Retina (tissue), 1 donor: ENCODE measurements at regions not wholly inside any gene's neighbourhood (a gene's known extent, or its start where the extent isn't known, plus 50 kb on each side); places are given as distances from the start of the nearest gene placed in this dataset.

Experiments used
- DNase-seq: peaks from one replicate; pipeline ENCODE4 v3.0.0-alpha.2; 2016

DNA sequence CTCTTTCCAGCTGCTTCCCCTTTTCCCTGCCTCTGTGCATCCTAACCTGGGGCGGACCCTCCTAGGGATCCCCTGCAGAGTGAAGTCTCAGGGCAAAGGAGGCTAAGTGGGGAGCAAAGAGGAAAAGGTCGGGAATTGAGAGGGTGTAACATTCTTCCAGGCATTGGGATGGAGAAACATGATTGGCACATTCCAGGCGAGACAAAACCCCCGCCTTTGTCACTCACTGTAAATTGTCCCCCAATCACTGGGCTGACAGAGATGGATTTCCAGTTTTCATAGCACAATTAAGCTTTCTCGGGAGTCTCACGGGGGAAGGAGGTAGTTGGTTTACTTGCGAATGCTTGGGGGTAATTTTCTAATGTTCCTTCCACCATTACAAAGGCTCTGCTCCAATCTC, 74.9 kb downstream of the MIAT start:
- DNase-seq: no peak

DNA sequence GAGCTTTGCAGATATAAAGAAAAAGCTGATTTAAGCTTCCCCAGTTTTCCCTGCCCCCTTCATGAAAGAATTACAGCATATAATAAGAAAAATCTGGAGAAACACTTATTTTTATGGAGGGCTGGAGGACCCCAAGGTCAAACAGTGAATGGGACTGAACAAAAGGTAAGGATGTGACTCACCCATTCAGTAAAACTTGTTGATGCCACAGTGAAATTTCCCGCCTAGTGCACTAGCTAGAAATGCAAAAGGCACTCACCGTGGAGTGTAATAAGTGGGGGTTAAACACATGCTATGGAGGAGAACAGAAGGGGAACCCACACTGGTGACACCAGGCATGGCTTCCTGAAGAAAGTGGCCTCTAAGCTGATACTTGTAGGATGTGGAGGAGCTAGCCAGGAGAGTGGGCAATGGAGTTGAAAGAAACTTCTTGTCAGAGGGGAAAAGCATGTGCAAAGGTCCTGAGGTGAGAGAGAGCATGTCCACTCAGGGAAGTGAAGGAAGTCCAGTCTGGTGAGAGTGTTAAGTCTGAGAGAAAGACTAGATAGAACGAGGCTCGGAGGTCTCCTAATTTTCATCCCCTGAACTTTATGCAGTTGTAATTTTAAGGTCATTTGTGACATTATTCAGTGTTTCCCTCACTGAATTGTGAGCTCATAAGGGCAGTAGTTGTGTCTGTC, 77.1 kb downstream of the MIAT start:
- DNase-seq: no peak

DNA sequence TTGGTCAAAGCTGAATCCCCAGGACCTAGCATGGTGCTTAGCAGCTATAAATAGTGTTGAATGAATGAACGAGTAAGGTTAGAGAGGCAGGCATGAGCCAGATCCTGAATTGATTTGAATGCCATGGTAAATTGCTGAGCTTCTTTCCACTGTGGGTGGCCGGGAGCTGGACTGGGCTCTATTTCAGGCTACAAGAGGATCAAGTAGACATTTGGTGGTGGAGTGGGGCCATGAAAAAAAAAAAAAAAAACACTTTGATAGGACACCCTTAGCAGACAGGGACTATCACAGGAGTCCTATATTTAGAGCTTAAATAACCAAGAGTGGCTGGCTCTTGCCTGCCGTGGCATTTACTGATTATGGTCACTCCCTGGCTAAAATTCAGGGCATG, 77.6 kb downstream of the MIAT start:
- no peak for DNase-seq

DNA sequence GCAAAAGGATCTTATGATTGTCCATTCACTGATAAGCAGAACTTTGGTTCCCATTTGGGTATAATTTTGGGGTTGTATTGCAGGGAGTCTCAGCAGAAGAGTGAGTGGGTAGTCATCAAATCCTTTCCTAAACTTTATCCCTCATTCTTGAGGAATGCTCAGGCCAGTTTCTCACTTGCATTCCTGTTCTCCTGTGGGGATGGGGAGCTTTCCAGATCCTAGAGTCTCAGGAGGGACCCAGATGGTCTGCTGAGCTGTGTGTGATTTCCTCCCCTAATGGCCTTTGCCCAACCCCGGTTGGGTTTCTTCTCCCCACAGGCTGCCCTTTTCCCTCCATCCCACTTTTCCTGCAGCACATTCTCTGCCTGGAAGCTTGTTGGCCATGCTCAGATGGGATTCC, 79.9 kb downstream of the MIAT start:
- DNase-seq: no peak

DNA sequence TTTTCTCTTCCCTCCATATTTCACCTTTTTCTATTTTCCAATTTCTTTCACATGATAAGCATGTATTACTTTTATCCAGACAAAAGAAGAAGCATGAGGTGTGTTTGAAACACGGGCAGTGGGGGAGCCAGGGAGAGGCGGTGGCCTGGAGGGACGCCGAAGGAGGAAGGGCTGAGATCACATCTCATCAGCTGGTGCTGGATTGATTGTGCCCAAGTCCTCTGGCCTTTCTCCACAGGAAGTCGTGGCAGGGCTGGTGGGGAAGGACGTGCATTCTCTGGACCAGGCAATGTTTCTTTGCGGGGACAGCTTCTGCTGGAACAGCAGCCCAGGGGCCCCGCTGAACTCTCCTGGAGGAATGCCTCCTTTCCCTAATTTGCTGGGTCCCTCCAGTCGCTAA, 82.9 kb downstream of the MIAT start:
- peak; percentile 71 for DNase-seq

DNA sequence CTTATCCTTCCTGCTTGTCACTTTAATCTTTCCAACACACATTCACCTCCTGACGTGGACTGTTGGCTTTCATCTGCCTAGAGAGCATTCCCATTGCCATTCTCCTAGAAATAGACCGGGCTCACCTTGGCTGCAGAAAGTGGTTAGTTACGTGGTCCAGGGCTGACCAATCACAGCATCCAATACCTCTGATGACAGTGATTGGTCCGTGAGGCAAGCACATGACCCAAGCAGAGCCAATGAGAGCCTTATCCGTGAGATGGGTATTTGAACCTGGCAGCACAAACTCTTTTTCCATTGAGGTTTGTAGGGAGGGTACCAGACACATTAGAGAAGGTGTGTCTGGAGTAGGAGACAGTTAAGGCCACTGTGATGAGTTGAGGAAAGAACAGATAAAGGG, 85.8 kb downstream of the MIAT start:
- no peak for DNase-seq

DNA sequence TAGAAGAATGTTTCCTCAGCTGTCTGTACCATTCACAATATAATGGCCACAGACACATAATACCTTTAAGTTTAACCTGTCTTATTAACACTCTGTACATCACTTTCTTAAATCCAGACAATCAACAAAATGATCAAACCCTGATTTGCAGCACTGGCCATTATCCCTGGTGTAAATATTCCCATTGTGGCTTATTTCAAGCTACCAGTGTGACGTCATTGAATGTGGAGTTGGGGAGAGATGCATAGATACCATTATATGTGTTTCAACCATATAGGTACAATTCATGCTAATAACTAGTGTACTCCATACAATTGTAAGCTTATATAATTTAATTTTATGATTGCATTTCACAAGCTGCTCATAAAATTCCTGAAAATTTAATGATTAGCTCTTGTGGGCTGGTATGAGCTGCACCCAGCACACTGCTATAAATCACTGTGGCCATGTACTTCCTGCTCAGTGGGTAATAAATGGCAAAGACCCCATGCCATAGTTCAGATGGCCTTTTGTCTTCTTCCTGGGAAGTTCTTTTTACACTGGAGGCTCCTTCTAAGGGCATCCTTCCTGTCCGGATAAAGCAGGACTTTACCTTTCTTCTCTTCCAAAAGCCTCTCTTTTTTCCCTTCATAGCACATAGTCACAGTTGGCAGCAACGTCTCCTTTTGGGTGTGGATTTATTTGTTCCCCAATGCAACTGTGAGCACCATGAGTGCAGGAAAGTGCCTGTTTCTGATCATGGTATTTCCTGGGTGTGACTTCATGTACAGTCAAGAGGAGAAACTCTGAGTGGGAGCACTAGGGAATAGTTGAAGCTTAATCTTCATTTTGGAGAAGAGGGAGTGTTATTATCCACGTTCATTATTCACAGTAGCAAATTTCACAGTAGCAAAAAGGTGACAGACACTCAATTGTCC, 87.8 kb downstream of the MIAT start:
- no peak for DNase-seq

DNA sequence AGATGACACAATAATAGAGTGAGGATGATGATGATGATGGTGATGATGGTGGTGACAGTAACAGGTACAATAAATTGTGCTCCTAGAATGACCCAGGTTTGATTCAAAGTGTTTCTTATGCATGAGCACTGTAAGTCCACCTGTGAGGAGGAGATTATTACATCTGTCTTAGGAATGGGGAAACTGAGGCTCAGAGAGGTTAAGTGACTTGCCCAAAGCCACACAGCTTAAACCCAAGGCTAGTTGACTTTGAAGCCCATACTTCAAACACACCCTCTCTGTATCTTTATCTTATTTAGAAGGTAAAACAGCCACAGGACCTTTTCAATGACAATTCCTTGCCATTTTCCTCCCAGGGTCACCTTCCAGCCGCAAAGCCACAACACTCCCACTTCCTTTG, 88.9 kb downstream of the MIAT start:
- no peak for DNase-seq

DNA sequence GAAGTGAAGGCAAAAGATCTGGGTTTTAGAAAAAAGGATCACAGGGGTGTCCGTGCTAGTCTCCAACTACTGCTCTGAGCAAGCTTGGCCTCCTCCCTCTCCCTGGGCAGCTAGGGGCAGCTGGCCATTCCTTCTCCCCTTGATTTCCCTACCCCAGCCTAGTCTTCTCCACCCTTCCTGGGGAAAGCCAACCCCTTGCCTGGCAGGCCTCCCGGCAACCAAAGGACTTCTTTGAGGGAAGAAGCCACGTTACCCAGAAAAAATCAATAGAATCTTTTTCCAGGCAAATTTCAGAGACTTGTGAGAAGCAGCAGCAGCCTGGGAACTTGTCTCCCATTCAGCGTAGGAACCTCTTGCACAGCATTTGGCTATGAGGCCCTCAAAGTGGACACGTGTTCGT, 91.5 kb downstream of the MIAT start:
- DNase-seq: no peak

DNA sequence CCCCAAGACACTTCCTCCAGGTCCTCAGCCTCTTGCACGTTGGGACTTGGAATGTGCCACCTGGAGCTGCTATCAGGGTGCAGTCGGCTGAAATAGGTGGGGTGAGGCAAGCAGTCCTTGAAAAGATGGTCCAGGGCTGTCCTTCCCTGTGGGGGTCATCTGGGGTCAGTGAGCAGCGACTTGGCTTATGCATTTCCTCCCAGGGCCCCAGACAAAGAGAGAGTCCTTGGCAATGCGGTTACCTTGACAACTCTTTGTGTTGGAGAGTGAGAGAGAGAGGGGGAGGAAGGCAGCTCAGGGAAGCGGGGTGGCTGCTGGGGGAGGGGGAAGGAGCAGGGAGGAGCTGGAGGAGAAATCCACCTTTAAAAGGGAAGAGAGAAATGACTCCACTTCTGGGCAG, 93.8 kb downstream of the MIAT start:
- peak; percentile 84 for DNase-seq

DNA sequence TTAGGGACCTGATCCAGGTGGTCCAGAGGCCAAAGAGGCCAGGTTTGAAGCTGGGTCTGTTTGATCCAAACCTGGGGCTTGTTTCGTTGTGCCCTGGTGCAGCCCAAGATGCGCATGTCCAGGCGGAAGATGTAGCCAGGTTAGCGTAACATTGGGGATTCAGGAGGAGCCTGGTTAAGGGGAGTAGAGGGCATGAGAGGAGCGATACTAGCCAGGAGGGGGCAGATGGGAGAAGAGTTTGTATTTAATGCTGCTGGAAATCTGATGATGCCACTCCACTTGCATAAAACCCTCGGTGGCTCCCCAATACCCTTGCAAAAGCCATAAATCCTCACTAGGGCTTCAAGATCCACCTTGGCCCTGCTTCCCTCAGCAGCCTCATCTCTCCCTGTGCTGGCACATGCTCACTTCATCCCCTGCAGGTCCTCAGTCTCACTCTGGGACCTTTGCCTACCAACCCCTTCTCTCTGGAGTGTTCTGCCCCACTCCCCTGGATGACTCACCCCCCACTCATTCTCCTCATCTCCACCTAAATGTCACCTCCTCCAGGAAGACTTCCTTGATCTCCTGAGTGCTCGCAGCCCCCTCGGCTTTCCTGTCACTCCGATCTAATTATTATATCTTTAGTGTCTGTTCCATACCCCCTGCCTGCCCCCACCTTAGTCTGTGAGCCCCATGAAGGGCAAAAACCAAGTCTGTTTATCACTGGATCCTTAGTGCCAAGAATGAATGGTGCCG, 95.9 kb downstream of the MIAT start:
- DNase-seq: no peak

DNA sequence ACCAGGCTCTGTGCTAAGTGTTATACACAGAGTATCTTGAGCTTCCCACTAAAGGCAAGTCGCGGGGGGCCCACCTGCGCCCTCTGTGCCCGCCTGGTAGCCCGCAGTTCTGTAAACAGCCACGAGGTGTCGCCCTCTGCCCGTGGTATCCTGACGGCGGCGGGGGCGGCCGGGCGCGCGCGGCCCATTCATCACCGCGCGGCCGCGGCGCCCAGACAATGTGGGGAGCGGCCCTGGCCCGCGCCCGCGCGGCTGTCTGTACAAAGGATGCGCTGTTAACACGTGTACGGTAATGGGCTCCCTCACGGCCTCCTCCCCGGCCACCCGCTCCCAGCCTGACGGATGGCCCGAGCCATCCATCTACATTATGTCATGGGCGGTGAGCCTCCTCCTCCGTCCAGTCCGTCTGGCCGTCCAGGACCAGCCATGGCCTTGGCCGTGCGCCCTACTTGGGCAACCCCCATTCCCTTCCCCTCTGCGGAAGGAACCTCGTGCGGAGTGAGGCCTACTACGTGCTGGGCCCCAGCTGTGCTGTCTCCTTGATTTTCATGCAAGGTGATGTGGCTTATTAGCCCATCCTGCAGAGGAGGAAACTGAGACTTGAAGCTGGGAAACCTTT, 99.4 kb downstream of the MIAT start:
- peak; percentile 91 for DNase-seq

DNA sequence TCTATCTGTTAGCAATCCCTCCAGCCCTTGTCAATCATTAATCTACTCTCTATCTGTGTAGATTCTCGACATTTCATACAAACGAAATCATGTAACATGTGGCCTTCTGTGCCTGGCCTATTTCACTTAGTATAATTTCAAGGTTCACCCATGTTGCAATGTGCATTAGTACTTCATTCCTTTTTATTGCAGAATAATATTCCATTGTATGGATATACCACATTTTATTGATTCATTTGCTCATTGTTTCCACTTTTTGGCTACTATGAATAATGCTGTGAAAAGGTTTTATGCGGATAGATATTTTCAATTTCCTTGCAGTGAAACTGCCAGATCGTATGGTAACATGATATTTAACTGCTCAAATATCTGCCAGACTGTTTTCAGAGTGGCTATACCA, 100.1 kb downstream of the MIAT start:
- no peak for DNase-seq

DNA sequence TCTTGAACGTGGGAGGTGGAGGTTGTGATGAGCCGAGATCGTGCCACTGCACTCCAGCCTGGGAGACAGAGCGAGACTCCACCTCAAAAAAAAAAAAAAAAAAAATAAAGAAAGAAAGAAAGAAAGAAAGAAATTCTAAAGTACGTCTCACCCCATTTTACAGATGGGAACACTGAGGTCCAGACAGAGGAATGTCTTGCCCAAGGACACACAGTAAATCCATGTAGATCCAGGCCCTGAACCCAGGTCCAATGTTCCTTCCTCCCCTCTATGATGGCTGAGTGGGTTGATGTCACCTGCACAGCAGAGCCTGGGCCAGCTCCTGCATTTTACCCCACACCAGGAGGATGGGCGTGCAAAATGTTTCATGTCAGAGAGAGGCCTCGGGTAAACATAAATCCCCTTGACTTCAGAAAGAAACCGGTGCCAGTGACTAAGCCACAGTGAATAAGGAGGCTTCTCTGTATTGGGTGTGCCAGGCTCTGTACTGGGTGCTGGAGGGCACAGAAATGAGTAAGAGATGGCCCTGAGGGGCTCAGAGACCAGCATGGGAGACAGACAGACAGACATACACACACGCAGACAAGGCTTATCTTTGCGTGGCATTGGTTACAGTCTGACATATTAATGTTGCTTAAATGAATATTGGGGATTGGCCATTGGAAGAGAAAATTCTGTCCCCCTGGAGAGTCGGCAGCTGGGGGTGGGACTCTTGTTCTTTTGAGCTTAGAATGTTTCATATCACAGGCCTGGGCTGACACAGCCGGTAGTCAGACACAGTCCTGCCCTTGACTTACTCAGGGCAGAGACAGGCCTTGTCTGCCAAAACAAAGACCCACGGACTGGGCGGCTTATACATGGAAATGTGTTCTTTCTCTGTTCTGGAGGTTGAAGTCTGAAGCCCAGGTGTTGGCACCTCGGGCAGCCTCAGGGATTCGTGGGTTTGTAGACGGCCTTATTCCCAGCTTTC, 105.4 kb downstream of the MIAT start:
- no peak for DNase-seq

DNA sequence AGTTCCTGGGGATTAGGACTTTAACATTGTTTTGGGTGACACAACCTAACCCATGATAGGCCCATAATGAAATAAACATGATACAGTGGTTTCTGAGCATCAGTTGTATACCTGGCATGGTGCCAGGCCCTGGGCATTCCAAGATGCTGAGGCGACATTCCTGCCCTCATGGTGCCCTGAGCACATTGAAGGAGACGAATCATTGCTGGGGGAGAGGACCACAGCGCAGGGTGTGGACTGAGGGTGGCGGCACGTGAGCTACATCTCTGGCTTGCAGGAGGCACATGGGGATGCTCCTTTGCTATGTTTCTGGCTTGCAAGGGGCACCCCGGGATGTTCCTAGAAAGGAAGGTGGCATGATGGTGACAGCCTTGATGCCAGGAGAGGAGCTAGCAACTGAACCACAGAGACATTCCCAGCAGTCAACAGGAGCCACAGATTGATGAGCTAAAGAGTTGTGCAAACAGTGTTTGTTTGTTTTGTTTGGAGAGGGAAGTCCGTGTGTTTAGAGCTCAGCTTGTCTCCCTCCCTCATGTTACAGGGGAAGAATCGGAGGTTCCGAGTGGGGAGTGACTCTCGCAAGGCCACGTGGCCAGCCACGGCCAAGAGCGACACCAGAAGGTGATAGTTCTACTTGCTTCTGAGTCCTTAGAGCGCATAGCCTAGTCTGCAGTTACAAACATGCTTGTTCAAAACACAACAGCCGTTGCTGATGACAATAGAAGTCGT, 106.4 kb downstream of the MIAT start:
- DNase-seq: no peak

DNA sequence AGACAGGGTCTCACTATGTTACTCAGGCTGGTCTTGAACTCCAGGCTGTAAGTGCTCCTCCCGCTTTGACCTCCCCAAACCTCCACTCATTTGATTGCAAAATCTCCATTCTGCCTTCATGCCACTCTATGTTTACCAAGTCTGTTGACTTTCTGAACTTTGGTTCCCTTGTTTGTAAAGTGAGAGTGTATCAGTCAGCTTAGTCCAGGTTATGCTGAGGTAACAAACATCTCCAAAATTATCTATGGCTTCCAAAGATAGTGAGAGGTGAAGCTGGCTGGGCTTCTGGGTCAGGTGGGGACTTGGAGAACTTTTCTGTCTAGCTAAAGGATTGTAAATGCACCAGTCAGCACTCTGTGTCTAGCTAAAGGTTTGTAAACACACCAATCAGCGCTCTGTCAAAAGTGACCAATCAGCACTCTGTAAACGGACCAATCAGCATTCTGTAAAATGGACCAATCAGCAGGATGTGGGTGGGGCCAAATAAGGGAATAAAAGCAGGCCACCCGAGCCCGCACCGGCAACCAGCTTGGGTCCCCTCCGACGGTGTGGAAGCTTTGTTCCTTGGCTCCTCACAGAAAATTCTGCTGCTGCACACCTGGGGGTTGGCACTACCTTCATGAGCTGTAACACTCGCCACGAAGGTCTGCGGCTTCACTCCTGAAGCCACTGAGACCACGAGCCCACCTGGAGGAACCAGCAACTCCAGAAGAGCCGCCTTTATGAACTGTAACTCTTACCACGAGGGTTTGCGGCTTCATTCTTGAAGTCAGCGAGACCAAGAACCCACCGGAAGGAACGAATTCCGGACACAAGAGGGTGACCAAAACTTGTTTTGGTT, 109.3 kb downstream of the MIAT start:
- DNase-seq: no peak

DNA sequence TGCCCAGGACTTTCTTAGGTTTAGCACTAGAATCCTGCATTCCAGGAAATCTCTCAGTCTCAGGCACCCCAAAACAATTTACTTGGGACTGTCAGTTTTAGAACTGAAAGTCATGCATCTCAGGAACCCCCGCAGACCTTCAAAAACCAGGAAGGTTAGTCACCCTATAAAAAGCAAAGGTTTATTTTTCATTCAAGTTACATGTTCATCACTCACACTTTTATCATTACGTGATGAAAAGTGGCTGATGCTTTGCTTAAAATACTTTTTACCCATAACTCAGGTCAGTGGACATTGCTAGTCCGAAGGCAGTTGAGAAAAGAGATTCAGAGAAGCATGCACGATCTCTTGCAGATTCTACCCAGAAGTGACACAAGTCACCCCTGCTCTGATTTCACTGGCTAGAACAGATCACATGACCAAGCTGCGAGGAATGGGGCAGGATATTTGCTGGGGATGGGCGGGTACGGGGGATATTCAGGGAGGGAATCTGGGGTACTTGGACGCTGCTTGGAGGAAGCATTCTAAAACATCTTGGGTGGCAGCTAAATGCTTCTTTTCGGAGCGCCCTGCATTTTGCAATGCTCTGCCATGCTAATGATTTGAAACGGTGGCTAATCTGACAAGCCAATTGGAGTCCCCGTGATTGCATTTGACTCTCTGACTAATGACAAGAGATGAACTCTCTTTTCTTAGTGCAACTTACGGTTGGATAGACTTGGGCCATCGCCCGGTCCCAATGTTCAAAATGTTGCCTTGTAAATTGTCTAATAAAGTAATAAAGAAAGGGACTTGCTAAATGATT, 110.2 kb downstream of the MIAT start:
- no peak for DNase-seq

DNA sequence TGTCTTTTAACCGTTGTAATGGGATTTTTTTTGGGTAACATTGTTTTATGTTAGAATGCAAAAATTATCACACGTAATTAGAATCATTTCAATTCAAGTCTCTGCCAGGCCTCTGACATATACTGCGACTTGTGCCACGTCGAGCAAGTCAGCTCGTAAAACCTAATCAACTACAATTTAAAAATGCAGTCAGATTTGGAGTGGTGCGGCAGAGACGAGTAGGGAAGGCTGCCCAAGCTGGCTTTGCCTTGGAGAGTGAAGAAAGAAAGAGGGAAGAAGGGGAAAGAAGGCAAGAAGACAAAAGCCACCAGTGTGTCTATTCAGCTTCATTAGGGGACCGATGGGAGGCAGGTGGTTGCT, 110.7 kb downstream of the MIAT start:
- DNase-seq: no peak

DNA sequence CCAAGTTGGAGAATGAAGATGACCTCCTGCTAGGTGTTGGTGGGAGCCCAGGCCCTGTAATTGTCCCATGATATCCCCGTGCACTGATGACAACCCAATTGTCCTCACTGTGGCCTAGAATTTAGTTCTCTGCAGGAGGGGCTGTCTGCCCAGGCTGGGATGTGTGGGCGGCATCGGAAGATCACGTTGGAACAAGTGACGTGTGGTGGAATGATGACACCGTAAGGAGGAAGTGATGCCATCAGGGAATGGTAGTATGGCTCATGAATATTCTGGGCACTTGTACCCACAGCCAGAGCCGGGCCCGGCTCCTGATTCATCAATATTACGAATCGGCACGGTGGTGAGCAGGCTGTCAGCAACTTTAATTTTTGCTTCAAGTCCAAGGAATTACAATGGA, 111.6 kb downstream of the MIAT start:
- DNase-seq: no peak

DNA sequence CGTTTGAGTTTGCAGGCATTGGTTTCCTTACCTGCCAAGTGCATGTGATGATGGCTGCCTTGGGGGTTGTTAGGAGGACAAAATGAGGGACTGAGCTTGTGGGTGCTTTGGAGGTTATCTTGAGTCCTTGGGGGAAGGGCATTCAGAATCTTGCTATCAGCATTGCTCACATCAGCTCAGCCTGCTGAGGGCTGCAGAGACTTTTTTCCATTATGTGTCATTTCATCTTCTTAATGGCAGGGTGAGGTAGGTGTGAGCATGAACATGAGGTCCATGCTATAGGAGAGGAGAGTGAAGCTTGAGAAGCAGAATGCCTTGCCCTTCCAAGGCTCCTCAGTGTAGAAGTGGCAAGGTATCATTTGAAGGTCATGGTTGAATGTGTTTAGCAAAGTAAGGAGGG, 112.3 kb downstream of the MIAT start:
- no peak for DNase-seq
